ENCODE measurements at regions not wholly inside any gene's neighbourhood (a gene's known extent, or its start where the extent isn't known, plus 50 kb on each side); places are given as distances from the start of the nearest gene placed in this dataset.

- DNase-seq (no peak), ATAC-seq (no peak)
- Histone ChIP-seq H3K36me3 (ENCODE audit: control insufficient read depth, insufficient read depth, low read length) (no peaks in the 10 kb centered on the region), H3K9me3 (ENCODE audit: control insufficient read depth, insufficient read depth, low read length) (no peaks in the 10 kb centered on the region), H3K4me1 (ENCODE audit: control insufficient read depth, insufficient read depth, low read length) (no peaks in the 10 kb centered on the region), H3K4me3 (ENCODE audit: low read length) (no peak overlapping the region), H3K27ac (ENCODE audit: low read length) (no peak overlapping the region), H3K27me3 (ENCODE audit: control insufficient read depth, insufficient read depth, low read length) (no peaks in the 10 kb centered on the region)
- Mint-ChIP-seq H3K27me3 (ENCODE audit: low read depth in 2 of 2) (no peaks in the 10 kb centered on the region), H3K27ac (no peak overlapping the region), H3K9me3 (peaks cover 15 to 17% of the 10 kb centered on the region in 2 donors), H3K4me3 (no peak overlapping the region), H3K4me1 (no peaks in the 10 kb centered on the region), H3K36me3 (no peaks in the 10 kb centered on the region)
- 84% methylated on average over 4 of the region's 5 CpGs for WGBS (ENCODE audit: insufficient coverage)
- intact Hi-C loops (cut with micrococcal nuclease): no loop called here
- no peak for TF ChIP-seq CTCF (IDR thresholded peaks at IDR 0.05)
Observed at GRCh38 chr14:83860631-83861155, 1669.3 kb upstream of the FLRT2 start.

GRCh38 chr14:83863042-83863774 lies 1666.7 kb upstream of the FLRT2 start:
- Mint-ChIP-seq H3K36me3 (no peaks in the 10 kb centered on the region), H3K4me3 (no peak overlapping the region), H3K27me3 (ENCODE audit: low read depth in 2 of 2) (no peaks in the 10 kb centered on the region), H3K4me1 (no peaks in the 10 kb centered on the region), H3K27ac (no peak overlapping the region), H3K9me3 (peaks cover 7 to 10% of the 10 kb centered on the region in 2 donors)
- Histone ChIP-seq H3K27me3 (ENCODE audit: control insufficient read depth, insufficient read depth, low read length) (no peaks in the 10 kb centered on the region), H3K4me1 (ENCODE audit: control insufficient read depth, insufficient read depth, low read length) (no peaks in the 10 kb centered on the region), H3K27ac (ENCODE audit: low read length) (no peak overlapping the region), H3K4me3 (ENCODE audit: low read length) (no peak overlapping the region), H3K36me3 (ENCODE audit: control insufficient read depth, insufficient read depth, low read length) (no peaks in the 10 kb centered on the region), H3K9me3 (ENCODE audit: control insufficient read depth, insufficient read depth, low read length) (no peaks in the 10 kb centered on the region)
- intact Hi-C loops (cut with micrococcal nuclease): no loop called here
- DNase-seq (no peak), ATAC-seq (no peak)
- no peak for TF ChIP-seq CTCF (IDR thresholded peaks at IDR 0.05)
- 72% methylated on average over 2 of the region's 3 CpGs for WGBS (ENCODE audit: insufficient coverage)

- H3K36me3 Mint-ChIP-seq: no peaks in the 10 kb centered on the region
- Histone ChIP-seq H3K27ac (ENCODE audit: low read length) (no peak overlapping the region), H3K27me3 (ENCODE audit: control insufficient read depth, insufficient read depth, low read length) (no peaks in the 10 kb centered on the region), H3K4me1 (ENCODE audit: control insufficient read depth, insufficient read depth, low read length) (no peaks in the 10 kb centered on the region), H3K36me3 (ENCODE audit: control insufficient read depth, insufficient read depth, low read length) (no peaks in the 10 kb centered on the region), H3K4me3 (ENCODE audit: low read length) (no peak overlapping the region), H3K9me3 (ENCODE audit: control insufficient read depth, insufficient read depth, low read length) (no peaks in the 10 kb centered on the region)
- DNase-seq (no peak), ATAC-seq (no peak)
- no peak overlapping the region for H3K27ac Mint-ChIP-seq
- intact Hi-C loops (cut with micrococcal nuclease): no loop called here
- no peaks in the 10 kb centered on the region for H3K27me3 Mint-ChIP-seq (ENCODE audit: low read depth in 2 of 2)
- H3K4me1 Mint-ChIP-seq: no peaks in the 10 kb centered on the region
- H3K4me3 Mint-ChIP-seq: no peak overlapping the region
- H3K9me3 Mint-ChIP-seq: peaks cover 4 to 12% of the 10 kb centered on the region in 2 donors
- no peak for TF ChIP-seq CTCF (IDR thresholded peaks at IDR 0.05)
- WGBS (ENCODE audit: insufficient coverage): 93% methylated on average over 5 of the region's 5 CpGs
Observed at GRCh38 chr14:83864106-83864505, 1665.8 kb upstream of the FLRT2 start.

All from natural killer cell (primary cell).